ENCODE measurements at regions not wholly inside any gene's neighbourhood (a gene's known extent, or its start where the extent isn't known, plus 50 kb on each side); places are given as distances from the start of the nearest gene placed in this dataset.

DNA sequence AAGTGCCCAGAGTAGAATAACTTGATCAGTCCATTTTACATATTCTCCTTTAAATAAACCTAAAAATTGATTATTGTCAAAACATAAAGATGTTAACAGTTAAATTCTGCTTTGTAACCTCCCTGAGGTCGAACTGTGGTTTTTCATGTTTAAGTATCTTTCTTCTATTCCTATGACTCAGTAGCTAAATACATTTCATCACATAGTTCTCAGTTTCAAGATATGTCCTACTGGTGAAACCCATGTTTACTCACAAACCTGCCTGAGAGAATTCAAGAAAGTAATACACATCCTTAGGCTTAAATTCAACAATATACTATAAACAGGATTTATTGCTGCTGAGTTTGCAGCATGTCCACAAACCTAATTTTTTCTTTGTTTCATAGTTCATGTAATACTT, 692.9 kb downstream of the ZPLD1 start:
- no peaks in the 10 kb centered on the region for H3K27me3 Mint-ChIP-seq (ENCODE audit: low read depth)
- H4K8ac ChIP-seq (replicated peaks; ENCODE audit: insufficient read length, low read depth, low read length) = no peak overlapping the region
- H3K27ac Mint-ChIP-seq = no peak overlapping the region
- no peak overlapping the region for H3T11ph ChIP-seq (ENCODE audit: low read length)
- no peak overlapping the region for H2AK5ac ChIP-seq (ENCODE audit: insufficient read length, low read length)
- H3K79me2 ChIP-seq (ENCODE audit: insufficient read depth, low read length) = no peaks in the 10 kb centered on the region
- no peak overlapping the region for H2BK20ac ChIP-seq (ENCODE audit: low read depth, low read length, poor library complexity, severe bottlenecking)
- H3K14ac ChIP-seq (ENCODE audit: insufficient read depth, low read length) = no peak overlapping the region
- H3K4me1 ChIP-seq (ENCODE audit: insufficient read depth, low read length) = no peaks in the 10 kb centered on the region; the same call in 1 of the 2 replicates
- H3K9ac ChIP-seq (ENCODE audit: extremely low read depth, insufficient read length, low read length) = no peak overlapping the region
- no peak overlapping the region for H3K56ac ChIP-seq (ENCODE audit: insufficient read length, low read depth, low read length)
- H3K27ac ChIP-seq (ENCODE audit: insufficient read length, low read depth, low read length) = no peak overlapping the region
- no peaks in the 10 kb centered on the region for H3K36me3 Mint-ChIP-seq (ENCODE audit: insufficient read depth in 1 of 3, low read depth in 3 of 3)
- no CpG with 5 or more reads among the region's 1 CpG for WGBS (ENCODE audit: extremely low coverage, insufficient read length, low lambda C conversion rate)
- H3K23ac ChIP-seq (ENCODE audit: insufficient read length, low read depth, low read length) = no peak overlapping the region
- H4K20me1 ChIP-seq (ENCODE audit: control insufficient read depth, insufficient read depth, insufficient read length) = no peaks in the 10 kb centered on the region
- H4K91ac ChIP-seq (ENCODE audit: insufficient read length, low read depth, low read length) = no peak overlapping the region
- no peak for DNase-seq
- no peak overlapping the region for H2BK5ac ChIP-seq (ENCODE audit: insufficient read length, low read length)
- no peak overlapping the region for H3K4me2 ChIP-seq (ENCODE audit: insufficient read depth, insufficient read length, low read length)
- no peak for TF ChIP-seq CTCF (conservative IDR thresholded peaks at IDR 0.05)
- H3K23me2 ChIP-seq (ENCODE audit: insufficient read length, low read depth, low read length, poor library complexity, severe bottlenecking) = no peaks in the 10 kb centered on the region
- H3K79me1 ChIP-seq (ENCODE audit: insufficient read depth, low read depth, low read length, poor library complexity, severe bottlenecking) = no peaks in the 10 kb centered on the region
- no peak overlapping the region for H2AFZ ChIP-seq (ENCODE audit: low read length)
- H2BK15ac ChIP-seq (ENCODE audit: low read depth, low read length) = no peak overlapping the region
- no peak overlapping the region for H3K4ac ChIP-seq (ENCODE audit: low read depth, low read length)
- no peak overlapping the region for H4K5ac ChIP-seq (ENCODE audit: insufficient read length, low read depth, low read length)
- no peak overlapping the region for H2BK12ac ChIP-seq (ENCODE audit: insufficient read length, low read depth, low read length)
- H3K9me3 Mint-ChIP-seq = no peaks in the 10 kb centered on the region; a peak in 1 of 5 replicates
- no peak overlapping the region for H3K18ac ChIP-seq (ENCODE audit: insufficient read length, low read depth, low read length)
- no peak overlapping the region for H3K4me3 Mint-ChIP-seq
- H3K4me1 Mint-ChIP-seq = no peaks in the 10 kb centered on the region
- H2BK120ac ChIP-seq (ENCODE audit: low read depth, low read length, poor library complexity, severe bottlenecking) = no peak overlapping the region
- no peaks in the 10 kb centered on the region for H3K9me3 ChIP-seq (ENCODE audit: control insufficient read depth, low read depth, low read length)
- no peaks in the 10 kb centered on the region for H3K27me3 ChIP-seq (ENCODE audit: insufficient read depth, low read length)
